ENCODE measurements at regions not wholly inside any gene's neighbourhood (a gene's known extent, or its start where the extent isn't known, plus 50 kb on each side); places are given as distances from the start of the nearest gene placed in this dataset.

DNA sequence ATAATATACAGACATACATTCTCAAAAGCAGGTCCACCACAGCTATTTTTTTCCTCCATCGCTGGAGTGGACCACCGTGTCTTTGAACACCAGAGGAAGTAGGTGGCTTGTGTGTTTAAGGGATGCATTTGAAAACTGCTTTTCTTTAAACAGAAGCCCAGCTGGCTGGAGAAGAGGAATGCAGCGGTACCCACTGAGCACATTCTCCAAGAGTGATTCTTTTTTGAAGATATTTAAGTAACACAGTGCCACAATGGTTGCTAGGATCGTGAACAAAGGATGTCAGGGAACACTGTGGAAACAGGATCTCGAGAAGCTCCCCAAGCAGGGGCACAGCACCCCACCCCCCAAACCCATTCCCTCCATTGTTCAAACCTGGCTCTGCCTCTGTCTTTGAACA lies 286.6 kb upstream of the PWP1 start:
- DNase-seq (ENCODE audit: low read depth in 1 of 2, low spot score in 1 of 2): no peak
- H3K27me3 ChIP-seq (ENCODE audit: insufficient read depth, poor library complexity, severe bottlenecking): no peaks in the 10 kb centered on the region
- TF ChIP-seq, protein P1, sequence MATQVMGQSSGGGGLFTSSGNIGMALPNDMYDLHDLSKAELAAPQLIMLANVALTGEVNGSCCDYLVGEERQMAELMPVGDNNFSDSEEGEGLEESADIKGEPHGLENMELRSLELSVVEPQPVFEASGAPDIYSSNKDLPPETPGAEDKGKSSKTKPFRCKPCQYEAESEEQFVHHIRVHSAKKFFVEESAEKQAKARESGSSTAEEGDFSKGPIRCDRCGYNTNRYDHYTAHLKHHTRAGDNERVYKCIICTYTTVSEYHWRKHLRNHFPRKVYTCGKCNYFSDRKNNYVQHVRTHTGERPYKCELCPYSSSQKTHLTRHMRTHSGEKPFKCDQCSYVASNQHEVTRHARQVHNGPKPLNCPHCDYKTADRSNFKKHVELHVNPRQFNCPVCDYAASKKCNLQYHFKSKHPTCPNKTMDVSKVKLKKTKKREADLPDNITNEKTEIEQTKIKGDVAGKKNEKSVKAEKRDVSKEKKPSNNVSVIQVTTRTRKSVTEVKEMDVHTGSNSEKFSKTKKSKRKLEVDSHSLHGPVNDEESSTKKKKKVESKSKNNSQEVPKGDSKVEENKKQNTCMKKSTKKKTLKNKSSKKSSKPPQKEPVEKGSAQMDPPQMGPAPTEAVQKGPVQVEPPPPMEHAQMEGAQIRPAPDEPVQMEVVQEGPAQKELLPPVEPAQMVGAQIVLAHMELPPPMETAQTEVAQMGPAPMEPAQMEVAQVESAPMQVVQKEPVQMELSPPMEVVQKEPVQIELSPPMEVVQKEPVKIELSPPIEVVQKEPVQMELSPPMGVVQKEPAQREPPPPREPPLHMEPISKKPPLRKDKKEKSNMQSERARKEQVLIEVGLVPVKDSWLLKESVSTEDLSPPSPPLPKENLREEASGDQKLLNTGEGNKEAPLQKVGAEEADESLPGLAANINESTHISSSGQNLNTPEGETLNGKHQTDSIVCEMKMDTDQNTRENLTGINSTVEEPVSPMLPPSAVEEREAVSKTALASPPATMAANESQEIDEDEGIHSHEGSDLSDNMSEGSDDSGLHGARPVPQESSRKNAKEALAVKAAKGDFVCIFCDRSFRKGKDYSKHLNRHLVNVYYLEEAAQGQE (IDR thresholded peaks at IDR 0.05; ENCODE audit: insufficient replicate concordance, low read depth): no peak
- TF ChIP-seq, protein P2, sequence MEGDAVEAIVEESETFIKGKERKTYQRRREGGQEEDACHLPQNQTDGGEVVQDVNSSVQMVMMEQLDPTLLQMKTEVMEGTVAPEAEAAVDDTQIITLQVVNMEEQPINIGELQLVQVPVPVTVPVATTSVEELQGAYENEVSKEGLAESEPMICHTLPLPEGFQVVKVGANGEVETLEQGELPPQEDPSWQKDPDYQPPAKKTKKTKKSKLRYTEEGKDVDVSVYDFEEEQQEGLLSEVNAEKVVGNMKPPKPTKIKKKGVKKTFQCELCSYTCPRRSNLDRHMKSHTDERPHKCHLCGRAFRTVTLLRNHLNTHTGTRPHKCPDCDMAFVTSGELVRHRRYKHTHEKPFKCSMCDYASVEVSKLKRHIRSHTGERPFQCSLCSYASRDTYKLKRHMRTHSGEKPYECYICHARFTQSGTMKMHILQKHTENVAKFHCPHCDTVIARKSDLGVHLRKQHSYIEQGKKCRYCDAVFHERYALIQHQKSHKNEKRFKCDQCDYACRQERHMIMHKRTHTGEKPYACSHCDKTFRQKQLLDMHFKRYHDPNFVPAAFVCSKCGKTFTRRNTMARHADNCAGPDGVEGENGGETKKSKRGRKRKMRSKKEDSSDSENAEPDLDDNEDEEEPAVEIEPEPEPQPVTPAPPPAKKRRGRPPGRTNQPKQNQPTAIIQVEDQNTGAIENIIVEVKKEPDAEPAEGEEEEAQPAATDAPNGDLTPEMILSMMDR (IDR thresholded peaks at IDR 0.05; ENCODE audit: insufficient read depth, low read length): no peak
- TF ChIP-seq POLR2AphosphoS5 (IDR thresholded peaks at IDR 0.05; ENCODE audit: low read depth) (no peak), SPI1 (IDR thresholded peaks at IDR 0.05; ENCODE audit: borderline replicate concordance, low read depth) (no peak), GABPA (IDR thresholded peaks at IDR 0.05; ENCODE audit: low read depth) (no peak)
- H3K27ac ChIP-seq (replicated peaks): no peak overlapping the region
- H3K4me3 ChIP-seq (replicated peaks; ENCODE audit: insufficient read depth, low read length): no peak overlapping the region

DNA sequence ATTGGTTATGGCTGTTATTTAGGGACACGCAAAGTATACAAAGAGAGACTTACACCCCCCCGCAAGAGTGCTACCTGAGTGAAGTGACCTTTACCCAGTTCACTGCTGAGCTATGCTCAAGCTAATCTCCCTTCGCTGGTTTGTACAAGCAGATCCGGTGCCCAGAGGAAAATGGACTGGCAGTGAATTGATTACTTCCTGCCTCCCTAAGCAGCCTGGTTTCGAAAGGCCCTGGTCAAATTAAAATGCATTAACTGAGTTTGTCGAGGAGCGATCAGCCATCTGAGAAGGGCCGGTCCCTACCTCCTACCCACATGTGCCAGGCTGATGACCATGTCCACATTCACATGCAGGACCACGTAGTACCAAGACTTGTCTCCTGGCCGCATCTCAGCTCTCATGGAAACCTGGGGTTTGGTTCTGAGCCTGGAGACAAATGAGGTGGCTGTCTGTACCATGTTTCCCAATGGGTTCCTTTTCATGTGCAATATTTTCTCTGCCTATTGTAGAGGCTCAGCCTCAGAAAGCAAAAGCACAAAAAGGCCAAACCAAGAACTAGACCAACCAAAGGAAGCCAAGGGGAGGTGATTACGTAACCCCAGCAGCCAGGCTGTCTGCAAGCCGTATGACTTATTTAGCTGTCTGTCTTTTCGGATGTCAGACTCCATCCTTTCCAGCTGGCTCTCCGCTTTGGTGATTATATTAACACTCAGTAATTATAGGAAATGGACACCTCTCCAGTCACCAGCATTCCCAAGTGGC lies 284.7 kb upstream of the PWP1 start:
- peak; percentile 1 to 86 for DNase-seq (ENCODE audit: low read depth in 1 of 2, low spot score in 1 of 2)
- no peak for TF ChIP-seq GABPA (IDR thresholded peaks at IDR 0.05; ENCODE audit: low read depth)
- TF ChIP-seq, protein P1 (IDR thresholded peaks at IDR 0.05; ENCODE audit: insufficient replicate concordance, low read depth): no peak
- no peak; the same call in 1 of the 2 replicates for TF ChIP-seq SPI1 (IDR thresholded peaks at IDR 0.05; ENCODE audit: borderline replicate concordance, low read depth)
- no peak for TF ChIP-seq POLR2AphosphoS5 (IDR thresholded peaks at IDR 0.05; ENCODE audit: low read depth)
- TF ChIP-seq, protein P2 (IDR thresholded peaks at IDR 0.05; ENCODE audit: insufficient read depth, low read length): no peak
- H3K4me3 ChIP-seq (replicated peaks; ENCODE audit: insufficient read depth, low read length): no peak overlapping the region
- no peak overlapping the region for H3K27ac ChIP-seq (replicated peaks)
- no peaks in the 10 kb centered on the region for H3K27me3 ChIP-seq (ENCODE audit: insufficient read depth, poor library complexity, severe bottlenecking)

- peak; percentile 5 to 74 for DNase-seq (ENCODE audit: low read depth in 1 of 2, low spot score in 1 of 2)
- Histone ChIP-seq H3K27me3 (ENCODE audit: insufficient read depth, poor library complexity, severe bottlenecking) (no peaks in the 10 kb centered on the region), H3K27ac (replicated peaks) (no peak overlapping the region), H3K4me3 (replicated peaks; ENCODE audit: insufficient read depth, low read length) (no peak overlapping the region)
- TF ChIP-seq GABPA (IDR thresholded peaks at IDR 0.05; ENCODE audit: low read depth) (no peak), SPI1 (IDR thresholded peaks at IDR 0.05; ENCODE audit: borderline replicate concordance, low read depth) (no peak), POLR2AphosphoS5 (IDR thresholded peaks at IDR 0.05; ENCODE audit: low read depth) (no peak)
- TF ChIP-seq, protein P2 (IDR thresholded peaks at IDR 0.05; ENCODE audit: insufficient read depth, low read length): peak; percentile 51
- TF ChIP-seq, protein P1 (IDR thresholded peaks at IDR 0.05; ENCODE audit: insufficient replicate concordance, low read depth): no peak
These were observed 283.3 kb upstream of the PWP1 start for GRCh38 chr12:107402041-107403022.

Measured in HL-60 (cell line).